Putamen (tissue), 1 donor: ENCODE measurements at regions not wholly inside any gene's neighbourhood (a gene's known extent, or its start where the extent isn't known, plus 50 kb on each side); places are given as distances from the start of the nearest gene placed in this dataset.
"Not testable (repeated sequence)": the region's sequence is repeated elsewhere in the genome, so short reads cannot be mapped to it uniquely, and the experiment has no call there.

Experiments
- DNase-seq: peaks from one replicate; pipeline ENCODE4 v3.0.0-alpha.2; 2016; ENCODE audit warnings: low spot score

- no peak for DNase-seq
Observed at GRCh38 chr6:141077355-141078333, 1055.1 kb upstream of the GJE1 start.

GRCh38 chr6:141057761-141058160 lies 1075.0 kb upstream of the GJE1 start:
- no peak for DNase-seq

GRCh38 chr6:141056945-141057625 lies 1075.6 kb upstream of the GJE1 start:
- no peak for DNase-seq

DNA sequence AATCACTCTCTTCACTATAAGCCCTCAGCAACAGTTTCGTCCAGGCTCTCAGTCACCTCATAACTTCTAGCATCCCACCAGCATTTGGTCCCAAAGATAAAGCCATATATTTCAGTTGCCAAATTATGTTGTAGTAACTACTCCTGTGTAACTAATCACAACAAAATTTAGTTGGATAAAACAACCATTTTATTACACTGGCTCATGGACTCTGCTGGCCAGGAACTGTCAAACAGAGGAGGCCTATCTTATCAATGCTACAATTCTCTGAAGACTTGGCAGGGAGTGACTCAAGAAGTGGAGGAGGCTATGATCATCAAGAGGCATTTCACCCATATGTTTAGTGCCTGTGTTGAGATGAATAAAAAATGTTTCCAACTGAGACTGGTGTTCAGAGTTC lies 1082.3 kb upstream of the GJE1 start:
- DNase-seq = no peak

DNA sequence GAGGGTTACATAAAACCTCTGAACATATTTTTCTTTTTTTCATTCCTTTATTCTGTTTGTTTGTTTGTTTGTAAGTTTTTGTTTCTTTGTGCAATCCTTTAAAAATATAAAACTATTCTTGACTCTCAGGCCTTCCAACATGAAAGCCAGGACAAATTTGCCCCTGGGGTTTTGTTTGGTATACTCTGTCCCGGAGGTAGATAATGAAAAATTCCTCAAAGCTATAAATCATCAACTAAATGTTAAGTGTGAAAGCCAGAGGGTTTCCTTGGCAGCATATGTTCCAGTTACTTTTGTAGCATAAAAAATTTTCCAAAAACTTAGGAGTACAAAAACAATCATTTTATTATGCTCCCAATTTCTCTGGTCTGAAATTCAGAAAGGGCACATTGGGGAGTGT lies 1084.3 kb upstream of the GJE1 start:
- DNase-seq = no peak

- not testable (repeated sequence) for DNase-seq
Observed at GRCh38 chr6:141046496-141046895, 1086.2 kb upstream of the GJE1 start.

- no peak for DNase-seq
Observed at GRCh38 chr6:141041596-141042087, 1091.1 kb upstream of the GJE1 start.

DNA sequence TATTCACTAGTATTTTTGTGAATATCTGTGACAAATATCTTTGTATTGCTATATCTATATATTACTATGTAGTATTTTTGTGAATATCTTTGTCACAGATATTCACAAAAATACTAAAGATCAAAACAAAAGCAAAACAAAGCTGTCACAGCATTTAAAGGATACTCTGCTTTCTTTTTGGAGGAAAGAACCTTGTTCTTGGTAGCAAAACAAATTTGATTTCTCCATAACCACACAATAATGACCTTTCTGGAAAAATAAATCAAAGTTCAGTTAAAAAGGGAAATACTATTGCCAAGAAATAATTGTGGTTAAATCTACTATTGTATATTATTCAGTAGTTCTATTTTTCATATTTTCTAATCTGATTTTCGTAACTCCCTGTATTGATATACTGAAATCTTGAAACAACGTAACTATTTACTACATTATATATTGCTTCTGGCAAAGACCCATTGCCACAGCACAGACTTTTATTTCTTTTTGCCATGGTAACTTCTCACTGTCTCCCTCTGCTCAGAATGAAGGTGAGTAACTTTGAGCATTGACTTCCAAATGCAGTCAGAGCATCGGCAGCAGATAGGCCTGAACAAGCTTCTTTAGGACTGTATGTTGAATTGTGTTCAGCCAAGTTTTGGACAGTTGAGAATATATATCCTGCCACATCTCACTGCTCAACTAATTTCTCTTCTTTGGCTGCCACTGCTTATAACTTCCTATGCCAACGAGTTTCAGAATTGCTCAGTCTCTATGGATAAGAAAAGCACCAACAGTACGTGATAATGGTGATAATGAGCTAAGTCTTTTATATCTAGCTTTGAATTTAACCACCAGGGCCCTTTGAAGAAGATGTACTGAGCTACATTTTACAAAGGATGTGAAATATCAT lies 1097.2 kb upstream of the GJE1 start:
- DNase-seq = no peak

GRCh38 chr6:141033101-141033500 lies 1099.6 kb upstream of the GJE1 start:
- DNase-seq = no peak

- DNase-seq = no peak
Observed at GRCh38 chr6:141029908-141030307, 1102.8 kb upstream of the GJE1 start.

GRCh38 chr6:141028791-141029280 lies 1103.9 kb upstream of the GJE1 start:
- DNase-seq = no peak

GRCh38 chr6:141026504-141026903 lies 1106.2 kb upstream of the GJE1 start:
- no peak for DNase-seq

- DNase-seq = no peak
Observed at GRCh38 chr6:141024526-141024925, 1108.2 kb upstream of the GJE1 start.

GRCh38 chr6:141017941-141018340 lies 1114.8 kb upstream of the GJE1 start:
- no peak for DNase-seq

GRCh38 chr6:141000917-141001316 lies 1131.8 kb upstream of the GJE1 start:
- DNase-seq = no peak

- DNase-seq = no peak
Observed at GRCh38 chr6:140993515-140993914, 1139.2 kb upstream of the GJE1 start.

DNA sequence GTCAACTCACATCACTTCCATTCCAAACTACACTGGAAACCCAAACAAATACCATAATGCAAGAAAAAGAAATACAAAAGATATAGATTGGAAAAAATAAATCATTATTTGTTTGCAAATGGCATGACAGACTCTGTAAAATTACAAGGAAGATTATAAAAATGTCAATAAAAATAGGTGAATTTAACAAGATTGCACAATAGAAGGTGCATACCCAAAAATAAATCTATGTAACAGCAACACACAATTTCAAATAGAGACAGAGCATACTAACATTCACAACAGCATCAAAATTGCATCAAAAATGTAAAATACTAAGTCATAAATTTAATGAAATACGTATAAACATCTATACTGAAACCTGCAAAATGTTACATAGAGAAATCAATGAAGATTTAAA lies 1140.0 kb upstream of the GJE1 start:
- no peak for DNase-seq

GRCh38 chr6:140988780-140989179 lies 1143.9 kb upstream of the GJE1 start:
- no peak for DNase-seq

- no peak for DNase-seq
Observed at GRCh38 chr6:140987364-140988155, 1145.2 kb upstream of the GJE1 start.

DNA sequence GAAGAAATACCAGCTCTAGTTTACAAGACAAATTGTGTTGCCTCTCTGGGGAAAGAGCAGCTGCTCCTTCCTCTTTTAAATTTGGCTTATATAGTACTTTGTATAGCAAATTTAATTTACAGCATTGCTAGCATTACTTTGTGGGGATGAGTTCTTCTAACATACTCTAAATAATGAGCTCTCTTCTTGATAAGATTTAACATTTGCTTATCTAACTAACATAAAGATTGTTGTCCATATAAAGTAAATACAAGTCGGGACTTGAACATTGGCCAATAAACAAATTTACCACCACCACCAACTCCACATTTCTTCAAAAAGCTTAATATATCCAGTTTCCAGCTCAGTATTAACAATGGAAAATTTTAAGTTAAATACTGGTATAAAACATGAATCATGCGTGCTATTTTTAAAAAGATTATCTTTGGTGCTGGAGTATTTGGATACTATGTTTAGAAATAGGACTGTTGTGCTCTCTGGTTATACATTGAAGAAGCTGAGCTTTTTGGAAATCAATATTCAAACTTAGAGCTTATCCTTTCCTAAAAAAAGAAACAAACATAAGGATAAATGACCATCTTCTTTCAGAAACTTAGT lies 1146.9 kb upstream of the GJE1 start:
- DNase-seq = no peak
